A673 (cell line): ENCODE measurements at regions not wholly inside any gene's neighbourhood (a gene's known extent, or its start where the extent isn't known, plus 50 kb on each side); places are given as distances from the start of the nearest gene placed in this dataset.
"Not testable (repeated sequence)": the region's sequence is repeated elsewhere in the genome, so short reads cannot be mapped to it uniquely, and the experiment has no call there.

Source experiments
- BruUV-seq: library from RNA; stranded (reverse); fragments of 400-500 nt; replicated peaks from 2 replicates; lab custom pipeline; 2021; lab: Mats Ljungman, UMichigan
- CTCF ChIA-PET: fragments of 300-600 bp; sonication (Branson Sonifier 250); formaldehyde crosslinking; loops from one replicate; lab custom pipeline; 2022; ENCODE audit warnings: antibody characterized with exemption; lab: Charles Lee
- POLR2A ChIA-PET: fragments of 300-600 bp; sonication (Branson Sonifier 250); formaldehyde crosslinking; loops from one replicate; lab custom pipeline; 2022; ENCODE audit warnings: antibody characterized with exemption; ENCODE audit not compliant: low non-redundant PET; lab: Charles Lee
- DNase-seq: peaks from one replicate; pipeline ENCODE4 v3.0.0-alpha.2; 2015; ENCODE audit warnings: low spot score
- H3K27ac ChIP-seq: fragments of 200-600 bp; sonication (generic); 2 replicates; pipeline ENCODE4 v1.5.1; 2016; ENCODE audit warnings: mixed run types, low read depth, mild to moderate bottlenecking, mixed read lengths, antibody characterized with exemption, low read length; ENCODE audit not compliant: poor library complexity, severe bottlenecking
- H3K27me3 ChIP-seq: fragments of 200-600 bp; sonication (generic); replicated peaks from 2 replicates; pipeline ENCODE4 v1.6.1; 2017; ENCODE audit warnings: mixed run types, low read depth, mild to moderate bottlenecking, mixed read lengths, antibody characterized with exemption, low read length; ENCODE audit not compliant: insufficient read depth, poor library complexity
- H3K36me3 ChIP-seq: fragments of 200-600 bp; sonication (generic); 2 replicates; pipeline ENCODE4 v1.6.1; 2016; ENCODE audit warnings: mixed run types, mild to moderate bottlenecking, mixed read lengths, antibody characterized with exemption, low read length; ENCODE audit not compliant: insufficient read depth, poor library complexity, severe bottlenecking
- H3K4me1 ChIP-seq: fragments of 200-600 bp; sonication (generic); 2 replicates; pipeline ENCODE4 v1.6.1; 2017; ENCODE audit warnings: mixed run types, mild to moderate bottlenecking, mixed read lengths, antibody characterized with exemption, low read length; ENCODE audit not compliant: insufficient read depth, poor library complexity, severe bottlenecking
- H3K4me3 ChIP-seq: fragments of 200-600 bp; sonication (generic); 2 replicates; pipeline ENCODE4 v1.5.1; 2016; ENCODE audit warnings: low read depth, mixed run types, mild to moderate bottlenecking, mixed read lengths, low read length; ENCODE audit not compliant: poor library complexity, severe bottlenecking
- H3K9me3 ChIP-seq: fragments of 200-600 bp; sonication (generic); 2 replicates; pipeline ENCODE4 v1.6.1; 2016; ENCODE audit warnings: mixed run types, low read depth, mild to moderate bottlenecking, mixed read lengths, antibody characterized with exemption, low read length; ENCODE audit not compliant: poor library complexity, severe bottlenecking
- intact Hi-C: fragments of 100-400 bp; cut with micrococcal nuclease; formaldehyde crosslinking; loops from one replicate; pipeline ENCODE4 v1.10.0; 2022; ENCODE audit not compliant: unreplicated experiment

GRCh38 chr16:29273298-29274054, 133.0 kb downstream of the NPIPB11 start:
- H3K4me3 ChIP-seq, POLR2A ChIA-PET, H3K27me3 ChIP-seq, H3K36me3 ChIP-seq, CTCF ChIA-PET, H3K27ac ChIP-seq, H3K9me3 ChIP-seq, intact Hi-C loops, BruUV-seq, DNase-seq, H3K4me1 ChIP-seq: not testable (repeated sequence)

DNA sequence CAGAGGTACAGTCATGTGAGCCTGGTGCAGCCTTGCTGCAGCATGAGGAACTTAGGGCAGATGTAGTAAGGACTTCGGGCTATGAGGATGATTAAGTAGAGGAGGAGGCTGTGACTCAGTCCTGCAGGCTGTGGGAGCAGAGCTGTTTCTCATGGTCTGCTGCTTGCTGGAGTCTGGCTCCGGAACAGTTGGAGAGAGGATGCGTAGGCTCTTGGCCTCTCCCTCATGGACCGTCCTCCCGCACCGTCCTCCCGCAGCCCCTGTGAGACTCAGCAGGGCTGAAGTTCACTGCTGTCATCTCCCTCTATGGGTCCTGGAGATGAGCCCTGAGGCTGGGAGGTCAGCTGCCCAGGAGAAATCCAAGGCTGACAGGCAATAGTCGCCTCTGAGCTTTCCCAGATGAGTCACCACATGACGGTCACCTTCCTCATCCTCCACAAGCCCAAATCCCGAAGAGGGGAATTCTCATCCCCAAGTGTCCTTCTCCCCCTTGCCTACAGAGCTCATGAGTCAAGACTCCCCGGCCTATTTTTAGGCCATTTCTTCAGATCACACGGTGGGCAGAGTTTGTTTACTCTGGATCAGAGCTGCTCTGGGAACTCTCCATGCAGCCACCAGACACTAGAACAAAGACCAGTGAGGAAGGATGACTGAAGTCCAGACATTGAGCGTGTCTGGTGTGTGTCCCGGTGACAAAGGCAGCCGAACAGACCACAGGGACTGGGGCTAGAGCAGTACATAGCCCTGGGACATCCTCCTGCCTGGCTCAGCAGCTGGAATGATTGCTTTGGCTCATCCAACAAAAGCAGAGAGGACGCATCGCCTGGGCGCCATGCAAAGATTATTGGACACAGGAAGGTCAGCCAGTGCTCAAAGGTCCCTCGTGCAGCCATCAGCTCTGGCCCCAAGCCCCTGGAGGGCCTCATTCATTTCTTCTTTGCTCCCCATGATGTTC, 134.5 kb downstream of the NPIPB11 start:
- H3K9me3 ChIP-seq, H3K36me3 ChIP-seq, CTCF ChIA-PET, H3K4me3 ChIP-seq, H3K27ac ChIP-seq, DNase-seq, POLR2A ChIA-PET, BruUV-seq, H3K4me1 ChIP-seq, H3K27me3 ChIP-seq, intact Hi-C loops: not testable (repeated sequence)

GRCh38 chr16:29270923-29271322, 135.6 kb downstream of the NPIPB11 start:
- H3K9me3 ChIP-seq, BruUV-seq, CTCF ChIA-PET, H3K36me3 ChIP-seq, DNase-seq, H3K27me3 ChIP-seq, H3K4me3 ChIP-seq, H3K4me1 ChIP-seq, POLR2A ChIA-PET, H3K27ac ChIP-seq, intact Hi-C loops: not testable (repeated sequence)

DNA sequence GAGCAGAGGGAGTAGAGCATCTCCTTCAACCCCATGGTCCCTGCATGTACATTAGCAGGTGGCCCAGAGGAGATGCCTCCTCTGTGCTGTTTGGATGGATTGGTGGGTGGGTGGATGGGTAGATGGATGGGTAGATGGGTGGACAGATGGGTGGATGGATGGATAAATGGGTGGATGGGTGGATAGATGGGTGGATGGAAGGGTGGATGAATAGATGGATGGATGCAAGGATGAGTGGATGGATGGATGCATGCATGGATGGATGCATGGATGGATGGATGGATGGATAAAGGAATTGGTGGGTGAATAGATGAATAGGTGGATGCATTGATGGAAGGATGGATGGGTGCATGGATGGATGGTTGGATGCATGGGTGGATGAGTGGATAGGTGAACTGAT, 136.5 kb downstream of the NPIPB11 start:
- DNase-seq, intact Hi-C loops, H3K4me1 ChIP-seq, POLR2A ChIA-PET, H3K27ac ChIP-seq, H3K4me3 ChIP-seq, H3K36me3 ChIP-seq, H3K27me3 ChIP-seq, CTCF ChIA-PET, H3K9me3 ChIP-seq, BruUV-seq: not testable (repeated sequence)

DNA sequence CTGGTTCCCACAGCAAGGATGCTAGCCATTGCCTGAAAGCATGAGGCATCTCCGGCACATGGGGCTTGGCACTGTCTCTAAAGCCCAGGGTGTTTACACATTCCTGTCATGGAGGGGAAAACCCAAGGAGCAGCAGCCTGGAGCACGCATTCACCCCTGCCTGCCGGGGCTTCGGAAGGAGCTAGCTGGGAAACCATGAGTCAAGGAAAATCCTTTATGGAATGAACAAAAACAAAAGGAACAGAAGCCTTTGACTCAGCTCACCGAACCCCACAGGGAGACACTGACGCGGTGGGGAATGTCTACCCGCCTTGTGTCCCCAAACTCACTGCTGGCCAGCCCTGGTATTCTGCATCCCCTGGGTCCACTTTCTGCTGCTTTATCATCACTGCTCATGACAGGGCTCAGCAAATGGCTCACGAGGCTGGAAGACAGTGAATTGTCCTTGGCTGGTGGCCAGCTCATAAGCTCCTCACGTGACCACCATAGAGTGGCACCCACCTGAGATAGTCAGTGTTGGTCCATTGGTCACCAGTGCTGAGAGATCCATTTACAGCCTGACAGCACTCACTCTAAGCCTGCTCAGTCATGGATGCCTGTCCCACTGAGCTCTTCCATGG, 137.2 kb downstream of the NPIPB11 start:
- intact Hi-C loops, H3K4me1 ChIP-seq, BruUV-seq, POLR2A ChIA-PET, H3K27ac ChIP-seq, H3K36me3 ChIP-seq, DNase-seq, H3K4me3 ChIP-seq, H3K9me3 ChIP-seq, CTCF ChIA-PET, H3K27me3 ChIP-seq: not testable (repeated sequence)

- H3K27ac ChIP-seq, H3K4me3 ChIP-seq, POLR2A ChIA-PET, DNase-seq, CTCF ChIA-PET, H3K9me3 ChIP-seq, intact Hi-C loops, H3K27me3 ChIP-seq, BruUV-seq, H3K4me1 ChIP-seq, H3K36me3 ChIP-seq: not testable (repeated sequence)
Measured at GRCh38 chr16:29268785-29269191, 137.7 kb downstream of the NPIPB11 start.

- H3K4me1 ChIP-seq, intact Hi-C loops, H3K4me3 ChIP-seq, DNase-seq, H3K27me3 ChIP-seq, H3K9me3 ChIP-seq, CTCF ChIA-PET, H3K27ac ChIP-seq, BruUV-seq, POLR2A ChIA-PET, H3K36me3 ChIP-seq: not testable (repeated sequence)
Measured at GRCh38 chr16:29268348-29268747, 138.2 kb downstream of the NPIPB11 start.
